ENCODE measurements at regions not wholly inside any gene's neighbourhood (a gene's known extent, or its start where the extent isn't known, plus 50 kb on each side); places are given as distances from the start of the nearest gene placed in this dataset.

DNA sequence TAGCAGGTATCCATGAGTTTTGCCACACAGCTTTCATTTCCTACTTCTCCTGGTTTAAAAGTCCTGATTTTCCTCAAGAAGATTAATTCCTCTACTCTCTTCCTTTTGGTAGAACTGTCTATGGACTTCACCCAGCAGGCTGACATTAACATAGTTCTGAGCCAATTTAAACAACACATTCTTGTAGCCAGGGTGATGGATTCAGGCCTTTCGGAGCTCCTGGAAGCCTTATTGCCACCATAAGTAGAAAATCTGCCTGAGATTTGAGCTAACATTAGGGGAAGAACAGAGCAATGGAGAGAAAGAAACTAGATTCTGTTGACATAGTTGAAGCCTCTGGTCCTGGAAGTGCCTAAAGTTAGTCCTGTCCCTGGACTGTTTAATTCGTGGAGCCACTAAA lies 449.8 kb downstream of the TAFA4 start:
- Histone ChIP-seq H2BK12ac (ENCODE audit: low read length in 2 of 2) (no peak overlapping the region), H3K79me1 (replicated peaks; ENCODE audit: low read length, poor library complexity, severe bottlenecking) (no peaks in the 10 kb centered on the region), H3K23ac (ENCODE audit: low read length in 2 of 2) (no peak overlapping the region), H2BK15ac (ENCODE audit: low read depth, poor library complexity, severe bottlenecking) (no peak overlapping the region), H3K4me2 (ENCODE audit: low read length, poor library complexity, severe bottlenecking) (no peak overlapping the region), H3K18ac (ENCODE audit: low read depth in 1 of 2, low read length in 2 of 2) (peak overlapping the region in 1 of 2 experiments; percentile 9), H2AFZ (ENCODE audit: low read depth, low read length) (no peak overlapping the region), H3K4me3 (ENCODE audit: insufficient read depth in 1 of 2, low read depth in 1 of 2, low read length in 2 of 2) (no peak overlapping the region), H3K14ac (ENCODE audit: low read length in 2 of 2) (no peak overlapping the region), H2BK120ac (ENCODE audit: low read depth, low read length) (no peak overlapping the region), H3K36me3 (ENCODE audit: control insufficient read depth in 1 of 2, insufficient read depth in 2 of 2, low read depth in 1 of 2, low read length in 2 of 2) (no peaks in the 10 kb centered on the region), H3K27ac (ENCODE audit: low read length, poor library complexity, severe bottlenecking) (no peak overlapping the region), H3K9ac (ENCODE audit: low read length) (no peak overlapping the region), H4K8ac (ENCODE audit: low read length) (no peak overlapping the region), H3K4ac (ENCODE audit: low read depth in 1 of 2, low read length in 2 of 2) (no peak overlapping the region), H4K91ac (ENCODE audit: low read length) (no peak overlapping the region), H3K4me1 (ENCODE audit: control insufficient read depth, insufficient read depth, low read depth, low read length) (no peaks in the 10 kb centered on the region), H2AK5ac (ENCODE audit: low read length, severe bottlenecking) (no peak overlapping the region), H3K9me3 (ENCODE audit: control insufficient read depth, low read length) (no peaks in the 10 kb centered on the region), H2BK5ac (ENCODE audit: low read depth, low read length, poor library complexity, severe bottlenecking) (no peak overlapping the region), H3K27me3 (ENCODE audit: control insufficient read depth in 1 of 2, insufficient read depth in 1 of 2, low read length in 2 of 2) (no peaks in the 10 kb centered on the region)
- DNase-seq, result peak; percentile 9
- 58% methylated on average over 2 of the region's 2 CpGs for WGBS

DNA sequence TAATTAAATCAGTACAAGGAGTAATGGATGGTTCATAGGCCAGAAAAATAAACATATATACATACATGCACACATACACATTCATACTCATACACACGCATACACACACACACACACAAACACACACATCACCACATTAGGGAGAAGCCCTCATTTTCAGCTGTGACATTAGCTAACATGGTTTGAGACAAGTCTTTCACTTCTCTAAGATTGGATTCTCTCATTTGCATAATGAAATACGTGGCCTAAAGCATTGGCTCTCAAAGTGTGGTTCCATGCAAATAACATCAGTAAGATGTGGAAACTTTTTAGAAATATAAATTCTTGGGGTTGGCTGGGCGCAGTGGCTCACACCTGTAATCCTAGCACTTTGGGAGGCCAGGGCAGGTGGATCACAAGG lies 452.6 kb downstream of the TAFA4 start:
- Histone ChIP-seq H2BK120ac (ENCODE audit: low read depth, low read length) (no peak overlapping the region), H4K91ac (ENCODE audit: low read length) (no peak overlapping the region), H4K8ac (ENCODE audit: low read length) (no peak overlapping the region), H2BK12ac (ENCODE audit: low read length in 2 of 2) (no peak overlapping the region), H3K4me2 (ENCODE audit: low read length, poor library complexity, severe bottlenecking) (no peak overlapping the region), H3K79me1 (replicated peaks; ENCODE audit: low read length, poor library complexity, severe bottlenecking) (no peaks in the 10 kb centered on the region), H3K9ac (ENCODE audit: low read length) (no peak overlapping the region), H3K4me3 (ENCODE audit: insufficient read depth in 1 of 2, low read depth in 1 of 2, low read length in 2 of 2) (no peak overlapping the region), H3K14ac (ENCODE audit: low read length in 2 of 2) (no peak overlapping the region), H3K27me3 (ENCODE audit: control insufficient read depth in 1 of 2, insufficient read depth in 1 of 2, low read length in 2 of 2) (no peaks in the 10 kb centered on the region), H3K27ac (ENCODE audit: low read length, poor library complexity, severe bottlenecking) (no peak overlapping the region), H3K9me3 (ENCODE audit: control insufficient read depth, low read length) (no peaks in the 10 kb centered on the region), H3K4ac (ENCODE audit: low read depth in 1 of 2, low read length in 2 of 2) (no peak overlapping the region), H3K18ac (ENCODE audit: low read depth in 1 of 2, low read length in 2 of 2) (no peak overlapping the region), H2AK5ac (ENCODE audit: low read length, severe bottlenecking) (no peak overlapping the region), H2AFZ (ENCODE audit: low read depth, low read length) (no peak overlapping the region), H2BK5ac (ENCODE audit: low read depth, low read length, poor library complexity, severe bottlenecking) (no peak overlapping the region), H3K36me3 (ENCODE audit: control insufficient read depth in 1 of 2, insufficient read depth in 2 of 2, low read depth in 1 of 2, low read length in 2 of 2) (no peaks in the 10 kb centered on the region), H2BK15ac (ENCODE audit: low read depth, poor library complexity, severe bottlenecking) (no peak overlapping the region), H3K4me1 (ENCODE audit: control insufficient read depth, insufficient read depth, low read depth, low read length) (no peaks in the 10 kb centered on the region), H3K23ac (ENCODE audit: low read length in 2 of 2) (no peak overlapping the region)
- no peak for DNase-seq
- WGBS, result 81% methylated on average over 3 of the region's 3 CpGs

DNA sequence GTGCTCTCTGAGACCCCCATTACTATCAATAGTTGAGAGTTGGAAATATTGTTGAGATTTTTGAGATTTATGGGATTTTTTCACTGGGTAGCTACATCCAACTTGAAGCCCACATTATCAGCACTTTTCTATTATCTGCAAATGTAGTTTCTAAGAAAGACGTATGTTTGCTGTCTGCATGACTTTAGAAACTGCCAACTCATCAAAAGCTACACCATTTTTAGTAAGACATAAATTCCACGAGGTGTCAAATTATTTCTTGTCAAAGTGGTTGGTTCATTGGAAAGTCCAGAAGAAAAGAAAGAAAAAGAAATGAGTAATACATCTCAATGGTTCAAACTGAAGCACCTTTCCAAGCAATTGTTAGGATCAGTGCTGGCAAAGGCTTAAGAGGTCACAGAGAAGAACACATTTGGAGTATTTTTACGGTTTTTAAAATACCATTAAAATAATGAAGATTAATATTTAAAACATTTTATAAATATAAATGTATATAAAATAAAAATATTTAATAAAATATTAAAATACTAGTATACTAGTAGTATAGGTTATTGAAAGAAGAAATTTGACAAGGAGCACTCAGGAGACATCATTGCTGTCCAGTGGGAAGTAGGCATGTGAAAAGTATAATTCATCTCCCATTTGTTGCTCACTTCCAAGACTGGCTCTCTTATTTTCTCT lies 463.5 kb downstream of the TAFA4 start:
- Histone ChIP-seq H3K4me1 (ENCODE audit: control insufficient read depth, insufficient read depth, low read depth, low read length) (no peaks in the 10 kb centered on the region), H2BK12ac (ENCODE audit: low read length in 2 of 2) (no peak overlapping the region), H3K14ac (ENCODE audit: low read length in 2 of 2) (no peak overlapping the region), H4K91ac (ENCODE audit: low read length) (no peak overlapping the region), H3K23ac (ENCODE audit: low read length in 2 of 2) (no peak overlapping the region), H3K79me1 (replicated peaks; ENCODE audit: low read length, poor library complexity, severe bottlenecking) (no peaks in the 10 kb centered on the region), H3K36me3 (ENCODE audit: control insufficient read depth in 1 of 2, insufficient read depth in 2 of 2, low read depth in 1 of 2, low read length in 2 of 2) (no peaks in the 10 kb centered on the region), H3K9me3 (ENCODE audit: control insufficient read depth, low read length) (no peaks in the 10 kb centered on the region), H2AFZ (ENCODE audit: low read depth, low read length) (no peak overlapping the region), H4K8ac (ENCODE audit: low read length) (no peak overlapping the region), H3K27me3 (ENCODE audit: control insufficient read depth in 1 of 2, insufficient read depth in 1 of 2, low read length in 2 of 2) (no peaks in the 10 kb centered on the region), H3K4ac (ENCODE audit: low read depth in 1 of 2, low read length in 2 of 2) (no peak overlapping the region), H3K4me2 (ENCODE audit: low read length, poor library complexity, severe bottlenecking) (no peak overlapping the region), H3K4me3 (ENCODE audit: insufficient read depth in 1 of 2, low read depth in 1 of 2, low read length in 2 of 2) (no peak overlapping the region), H2AK5ac (ENCODE audit: low read length, severe bottlenecking) (no peak overlapping the region), H3K18ac (ENCODE audit: low read depth in 1 of 2, low read length in 2 of 2) (no peak overlapping the region), H2BK120ac (ENCODE audit: low read depth, low read length) (no peak overlapping the region), H2BK15ac (ENCODE audit: low read depth, poor library complexity, severe bottlenecking) (no peak overlapping the region), H2BK5ac (ENCODE audit: low read depth, low read length, poor library complexity, severe bottlenecking) (no peak overlapping the region), H3K27ac (ENCODE audit: low read length, poor library complexity, severe bottlenecking) (no peak overlapping the region), H3K9ac (ENCODE audit: low read length) (no peak overlapping the region)
- DNase-seq, result no peak
- WGBS, result 80% methylated on average over 2 of the region's 3 CpGs

DNA sequence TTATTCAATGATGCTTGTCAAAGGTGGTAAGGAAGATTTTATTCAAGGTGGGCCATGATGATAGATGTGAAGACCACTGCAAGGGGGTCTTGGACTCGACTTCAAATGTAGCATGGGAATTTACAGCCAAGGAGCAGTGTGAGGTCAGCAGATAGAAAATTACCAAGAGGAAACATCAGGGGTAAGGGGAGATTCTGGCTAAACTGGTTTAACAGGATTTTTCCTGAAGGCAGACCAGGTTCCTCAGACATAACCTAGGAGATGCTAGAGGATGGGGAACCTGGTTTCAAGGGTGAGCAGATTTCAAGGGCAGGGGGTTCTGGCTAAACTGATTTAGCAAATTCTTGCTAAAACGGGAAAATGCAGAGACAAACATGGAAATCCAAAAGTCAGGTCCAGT lies 464.9 kb downstream of the TAFA4 start:
- no peak overlapping the region for H3K18ac ChIP-seq (ENCODE audit: low read depth in 1 of 2, low read length in 2 of 2)
- no peaks in the 10 kb centered on the region for H3K36me3 ChIP-seq (ENCODE audit: control insufficient read depth in 1 of 2, insufficient read depth in 2 of 2, low read depth in 1 of 2, low read length in 2 of 2)
- H3K4ac ChIP-seq (ENCODE audit: low read depth in 1 of 2, low read length in 2 of 2), result no peak overlapping the region
- H3K27ac ChIP-seq (ENCODE audit: low read length, poor library complexity, severe bottlenecking), result no peak overlapping the region
- WGBS, result 50% methylated on average over 2 of the region's 2 CpGs
- H2AK5ac ChIP-seq (ENCODE audit: low read length, severe bottlenecking), result no peak overlapping the region
- H2AFZ ChIP-seq (ENCODE audit: low read depth, low read length), result no peak overlapping the region
- no peaks in the 10 kb centered on the region for H3K79me1 ChIP-seq (replicated peaks; ENCODE audit: low read length, poor library complexity, severe bottlenecking)
- no peak overlapping the region for H4K91ac ChIP-seq (ENCODE audit: low read length)
- H3K27me3 ChIP-seq (ENCODE audit: control insufficient read depth in 1 of 2, insufficient read depth in 1 of 2, low read length in 2 of 2), result no peaks in the 10 kb centered on the region
- no peak overlapping the region for H2BK120ac ChIP-seq (ENCODE audit: low read depth, low read length)
- no peak overlapping the region for H2BK15ac ChIP-seq (ENCODE audit: low read depth, poor library complexity, severe bottlenecking)
- H2BK5ac ChIP-seq (ENCODE audit: low read depth, low read length, poor library complexity, severe bottlenecking), result no peak overlapping the region
- H3K9ac ChIP-seq (ENCODE audit: low read length), result no peak overlapping the region
- no peak overlapping the region for H3K4me2 ChIP-seq (ENCODE audit: low read length, poor library complexity, severe bottlenecking)
- H4K8ac ChIP-seq (ENCODE audit: low read length), result no peak overlapping the region
- no peak overlapping the region for H3K23ac ChIP-seq (ENCODE audit: low read length in 2 of 2)
- no peaks in the 10 kb centered on the region for H3K4me1 ChIP-seq (ENCODE audit: control insufficient read depth, insufficient read depth, low read depth, low read length)
- H2BK12ac ChIP-seq (ENCODE audit: low read length in 2 of 2), result no peak overlapping the region
- DNase-seq, result no peak
- H3K4me3 ChIP-seq (ENCODE audit: insufficient read depth in 1 of 2, low read depth in 1 of 2, low read length in 2 of 2), result no peak overlapping the region
- no peak overlapping the region for H3K14ac ChIP-seq (ENCODE audit: low read length in 2 of 2)
- H3K9me3 ChIP-seq (ENCODE audit: control insufficient read depth, low read length), result no peaks in the 10 kb centered on the region
